Effector CD4-positive, alpha-beta T cell (primary cell): ENCODE measurements at regions not wholly inside any gene's neighbourhood (a gene's known extent, or its start where the extent isn't known, plus 50 kb on each side); places are given as distances from the start of the nearest gene placed in this dataset.
"Not testable (repeated sequence)": the region's sequence is repeated elsewhere in the genome, so short reads cannot be mapped to it uniquely, and the experiment has no call there.

ENCODE experiments used
- DNase-seq: peaks from one replicate; pipeline ENCODE4 v3.0.0-alpha.2; 2020

DNA sequence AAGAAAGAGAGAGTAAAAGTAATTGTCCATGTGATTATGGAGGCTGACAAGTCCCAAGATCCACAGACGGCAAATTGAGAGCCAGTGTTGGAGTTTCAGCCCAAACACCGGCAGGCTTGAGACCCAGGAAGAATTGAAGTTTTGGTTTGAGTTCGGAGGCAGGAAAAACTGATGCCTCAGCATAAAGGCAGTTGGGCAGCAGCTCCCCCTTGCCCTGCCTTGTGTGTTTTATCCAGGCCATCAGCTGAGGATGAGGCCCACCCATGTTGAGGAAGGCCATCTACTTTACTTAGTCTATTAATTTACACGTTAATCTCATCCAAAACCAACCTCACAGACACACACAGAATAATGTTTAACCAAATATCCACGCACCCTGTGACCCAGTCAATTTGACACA is 64.6 kb upstream of the SERPINE2 start:
- DNase-seq, result no peak

DNA sequence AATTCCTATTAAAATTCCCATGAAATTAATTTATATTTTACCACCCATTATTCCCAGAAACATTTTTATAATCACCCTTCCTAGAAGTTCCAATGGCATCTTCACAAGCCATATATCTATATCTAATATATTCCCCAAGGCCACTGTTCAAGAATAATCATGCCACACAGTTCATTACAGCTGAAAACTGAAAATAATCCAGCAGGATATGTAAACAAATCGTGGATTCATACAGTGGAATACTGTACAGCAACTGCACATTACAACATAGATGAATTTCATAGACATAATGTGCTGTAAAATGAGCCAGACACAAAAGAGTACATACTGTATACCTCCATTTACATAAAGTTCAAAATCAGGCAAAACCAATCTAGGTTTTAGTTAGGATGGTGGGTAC is 63.9 kb upstream of the SERPINE2 start:
- no peak for DNase-seq

DNA sequence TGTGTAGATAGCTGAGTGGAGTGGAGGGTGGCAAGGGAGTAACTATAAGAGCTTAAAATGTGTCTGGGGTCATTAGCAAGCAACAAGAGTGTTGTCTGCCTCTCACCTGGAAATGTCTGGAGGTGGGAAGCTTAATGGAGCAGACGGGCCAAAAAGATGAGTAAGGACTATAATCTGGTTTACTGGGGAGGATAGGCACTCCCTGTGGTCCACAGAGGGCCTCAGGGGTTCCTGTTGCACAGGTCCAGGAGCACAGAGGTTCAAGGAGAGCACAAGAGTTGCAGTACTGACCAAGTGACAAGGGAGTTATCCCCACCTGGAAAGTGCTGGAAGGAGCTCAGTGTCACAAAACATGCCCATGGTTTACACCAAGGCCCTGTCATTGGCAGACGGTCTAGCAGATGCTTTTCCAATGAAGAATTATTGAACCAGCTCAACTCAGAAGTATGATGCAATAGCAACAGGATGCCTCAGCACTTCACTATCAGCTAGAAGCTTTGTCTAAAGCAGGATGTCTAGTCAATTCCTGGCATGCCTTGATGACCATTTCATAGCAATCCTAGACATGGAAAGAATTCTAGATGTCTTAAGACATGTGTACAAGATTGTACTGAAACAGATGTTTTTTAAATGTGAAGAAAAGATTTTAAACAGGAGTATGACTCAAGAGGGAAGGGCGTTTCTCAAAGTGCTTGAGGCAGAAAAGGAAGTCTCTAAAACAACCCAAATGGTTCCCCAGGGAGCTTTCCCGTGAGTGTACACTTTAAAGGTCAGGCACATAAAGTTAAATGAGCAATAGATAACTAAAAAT is 62.9 kb upstream of the SERPINE2 start:
- DNase-seq, result no peak

DNA sequence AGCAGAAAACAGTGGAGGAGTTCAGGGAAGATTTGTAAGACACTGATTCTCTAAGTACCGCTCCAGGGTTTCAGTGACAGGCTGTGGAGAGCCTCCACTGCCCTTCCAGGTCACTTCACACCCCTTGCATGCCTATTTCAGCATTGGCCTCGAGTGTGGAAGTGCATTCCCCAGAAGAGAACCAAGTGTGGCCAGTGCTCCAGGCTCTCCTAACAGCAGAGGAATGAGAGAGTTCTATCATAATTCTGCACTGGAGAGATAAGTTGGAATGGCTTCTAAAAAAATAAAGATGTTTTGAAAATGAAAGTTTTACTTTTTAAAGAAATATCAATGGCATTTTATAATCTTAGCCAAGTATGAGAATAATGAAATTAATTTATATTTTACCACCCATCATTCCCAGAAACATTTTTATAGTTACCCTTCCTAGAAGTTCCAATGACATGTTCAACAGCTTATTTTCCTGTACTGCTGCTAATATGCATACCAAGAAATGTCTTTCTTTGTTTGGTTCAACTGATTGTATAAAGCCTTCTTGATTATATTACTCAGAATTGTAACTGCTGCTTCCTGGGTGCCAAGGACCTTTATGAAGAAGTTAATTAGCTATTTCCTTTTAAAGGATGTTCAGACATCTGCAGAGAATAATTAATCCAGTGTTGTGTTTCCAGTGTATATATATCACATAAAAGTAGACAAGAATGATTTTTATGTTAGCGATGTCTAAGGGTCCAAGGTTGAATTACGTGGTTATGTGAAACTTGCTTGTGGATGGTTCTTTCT is 61.0 kb upstream of the SERPINE2 start:
- no peak for DNase-seq

DNA sequence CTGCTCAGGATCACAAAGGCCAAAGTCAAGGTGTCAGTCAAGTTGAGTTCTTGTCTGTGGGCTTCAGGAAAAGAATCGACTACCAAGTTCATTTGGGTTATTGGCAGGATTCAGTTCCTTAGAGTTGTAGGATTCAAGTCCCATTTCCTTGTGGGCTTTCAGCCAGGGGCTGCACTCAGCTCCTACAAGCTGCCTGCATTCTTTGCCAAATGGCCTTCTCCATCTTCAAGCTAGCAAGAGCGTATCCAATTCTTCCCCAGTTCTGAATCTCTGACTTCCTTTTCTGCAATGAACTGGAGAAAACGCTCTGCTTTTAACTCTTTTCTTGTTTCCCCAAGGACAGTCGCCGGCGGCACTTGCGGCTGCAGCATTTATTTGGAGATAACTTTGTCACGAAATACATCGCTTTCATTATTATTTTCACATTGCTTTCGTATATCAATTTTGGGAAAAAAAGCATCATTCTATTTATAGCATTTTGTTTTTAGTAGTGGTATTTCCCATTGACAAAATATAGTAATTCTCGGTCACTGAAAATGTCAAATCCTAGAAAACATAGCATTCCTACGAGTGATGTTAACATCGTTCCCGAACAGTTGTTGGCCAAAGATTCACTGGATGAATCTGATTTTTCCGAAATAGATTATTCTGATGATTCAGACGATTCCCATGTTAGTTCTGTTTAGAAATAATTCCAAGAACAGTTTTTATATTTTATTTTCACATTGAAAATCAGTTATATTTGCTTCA is 59.6 kb upstream of the SERPINE2 start:
- no peak for DNase-seq

DNA sequence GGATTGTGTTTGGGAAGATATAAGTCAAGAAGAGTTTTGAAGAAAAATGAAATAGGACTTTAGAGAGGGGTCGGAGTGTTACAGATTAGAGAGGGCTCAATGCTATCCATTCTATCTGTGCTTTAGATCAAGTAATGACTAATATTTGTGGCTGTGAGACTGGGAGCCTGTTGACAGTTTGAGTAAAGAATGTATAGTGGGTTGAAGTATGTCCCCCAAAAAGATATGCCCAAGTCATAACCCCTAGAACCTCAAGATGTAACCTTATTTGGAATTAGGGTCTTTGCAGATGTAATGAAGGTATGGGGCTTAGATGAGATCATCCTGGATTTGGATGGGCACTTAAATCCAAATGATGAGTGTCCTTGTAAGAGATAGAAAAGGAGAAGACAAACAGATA is 55.3 kb upstream of the SERPINE2 start:
- DNase-seq, result no peak

DNA sequence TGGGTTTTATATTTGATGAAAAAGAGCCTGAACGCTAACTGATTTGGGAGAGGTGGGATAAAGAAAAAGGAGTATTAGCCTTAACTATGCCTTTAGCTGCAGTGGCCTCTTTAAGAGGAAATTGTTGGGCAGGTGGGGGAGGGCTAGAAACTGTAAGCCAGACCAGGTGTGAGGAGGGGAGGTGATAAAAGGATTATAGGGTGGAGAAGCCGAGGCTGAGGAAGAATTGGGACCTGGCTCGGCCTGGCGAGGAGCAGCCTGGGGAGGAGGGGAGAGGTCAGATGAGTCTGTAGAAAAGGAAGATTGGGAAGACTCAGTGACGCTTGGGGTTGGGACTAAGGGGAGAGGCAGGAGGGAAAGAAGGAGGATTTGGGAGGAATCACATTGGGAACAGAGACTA is 52.6 kb upstream of the SERPINE2 start:
- DNase-seq, result not testable (repeated sequence)

DNA sequence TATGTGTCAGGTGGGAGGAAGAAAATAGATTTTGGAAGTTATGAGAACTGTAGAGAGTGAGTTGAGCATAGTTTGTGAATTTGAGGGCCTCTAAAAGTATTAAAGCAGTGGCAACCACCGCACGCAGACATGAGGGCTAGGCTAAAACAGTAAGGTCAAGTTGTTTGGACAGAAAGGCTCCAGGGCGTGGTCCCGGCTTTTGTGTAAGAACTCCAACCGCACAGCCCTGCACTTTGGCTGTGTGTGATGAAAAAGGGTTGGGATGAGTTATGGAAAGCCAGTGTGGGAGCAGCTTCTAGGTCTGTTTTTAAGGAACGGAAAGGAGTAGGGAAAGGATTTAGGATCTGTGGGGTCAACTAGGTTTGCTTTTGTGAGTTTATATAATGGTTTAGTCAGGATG is 50.5 kb upstream of the SERPINE2 start:
- not testable (repeated sequence) for DNase-seq
